Gastrocnemius medialis (tissue), 4 donors: ENCODE measurements at regions not wholly inside any gene's neighbourhood (a gene's known extent, or its start where the extent isn't known, plus 50 kb on each side); places are given as distances from the start of the nearest gene placed in this dataset.

Source experiments
- ATAC-seq, 2 donors: fragments of 150-250 bp; one replicate each; pipeline ENCODE4 v1.9.1; 2016
- DNase-seq, 2 donors: peaks; one replicate each; pipeline ENCODE4 v3.0.0-alpha.2; 2019
- H3K27ac ChIP-seq, 4 donors: fragments of 200-600 bp; sonication (generic); 1 replicate in 1 of 4; 2 replicates in 3 of 4; pipeline ENCODE4 v1.5.1; 2016 to 2018; ENCODE audit warnings: mild to moderate bottlenecking in 2 of 4, moderate library complexity in 1 of 4
- H3K27me3 ChIP-seq, 3 donors: fragments of 200-600 bp; sonication (generic) in 2 of 3; 1 replicate in 1 of 3; 2 replicates in 2 of 3; pipeline versions ENCODE4 v1.5.1 to v1.6.0; 2016 to 2019; ENCODE audit warnings: mild to moderate bottlenecking in 1 of 3, moderate library complexity in 1 of 3
- H3K36me3 ChIP-seq, 2 donors: fragments of 200-600 bp; sonication (generic) in 1 of 2; one replicate each; pipeline ENCODE4 v1.5.1; 2017 to 2018
- H3K4me1 ChIP-seq, 2 donors: fragments of 200-600 bp; sonication (generic) in 1 of 2; one replicate each; pipeline ENCODE4 v1.5.1; 2016 to 2017; ENCODE audit warnings: mild to moderate bottlenecking in 2 of 2
- H3K4me3 ChIP-seq, 4 donors: fragments of 200-600 bp; sonication (generic) in 3 of 4; 1 replicate in 1 of 4; 2 replicates in 3 of 4; pipeline ENCODE4 v1.5.1; 2016 to 2019; ENCODE audit warnings: mild to moderate bottlenecking in 2 of 4
- H3K9me3 ChIP-seq, 3 donors: fragments of 200-600 bp; sonication (generic) in 2 of 3; 1 replicate in 1 of 3; 2 replicates in 2 of 3; pipeline ENCODE4 v1.5.1; 2016 to 2019
- CTCF ChIP-seq, 5 experiments: fragments of 450-650 bp in 3 of 5; fragments of 200-600 bp in 2 of 5; sonication (generic) in 2 of 5; IDR thresholded peaks in 4 of 5; conservative IDR thresholded peaks in 1 of 5; 1 replicate in 4 of 5; 2 replicates in 1 of 5; pipeline ENCODE4 v1.5.1; 2016 to 2019; ENCODE audit warnings: antibody characterized with exemption in 5 of 5, mild to moderate bottlenecking in 3 of 5, moderate library complexity in 3 of 5
- POLR2A ChIP-seq, 2 donors: fragments of 450-650 bp; IDR thresholded peaks; one replicate each; pipeline ENCODE4 v1.6.1; 2017; ENCODE audit warnings: antibody characterized with exemption in 2 of 2, mild to moderate bottlenecking in 2 of 2, moderate library complexity in 2 of 2
- in situ Hi-C, 4 donors: fragments of 200-750 bp; cut with MboI; loops; one replicate each; pipeline versions ENCODE4 v1.15.0 to v1.8.0; 2017; ENCODE audit warnings: low sequenced_read_pairs in 4 of 4
- intact Hi-C: fragments of 100-400 bp; cut with DNase I; formaldehyde crosslinking; loops from one replicate; pipeline ENCODE4 v1.15.1; 2023; ENCODE audit warnings: low total_unique reads

GRCh38 chr11:37671321-37671720 lies 1073.3 kb upstream of the RAG2 start:
- H3K9me3 ChIP-seq = no peaks in the 10 kb centered on the region
- no peaks in the 10 kb centered on the region for H3K4me1 ChIP-seq
- intact Hi-C loops (no loop called here), in situ Hi-C loops (no loop called here)
- no peak for ATAC-seq
- H3K36me3 ChIP-seq = no peaks in the 10 kb centered on the region
- no peak overlapping the region for H3K27ac ChIP-seq
- no peak for DNase-seq
- no peak for TF ChIP-seq POLR2A (IDR thresholded peaks at IDR 0.05)
- TF ChIP-seq CTCF (IDR thresholded peaks at IDR 0.05 in 4 of 5, conservative IDR thresholded peaks at IDR 0.05 in 1 of 5) = no peak
- no peaks in the 10 kb centered on the region for H3K27me3 ChIP-seq
- no peak overlapping the region for H3K4me3 ChIP-seq

GRCh38 chr11:37666960-37667359 lies 1068.9 kb upstream of the RAG2 start:
- no peaks in the 10 kb centered on the region for H3K27me3 ChIP-seq
- H3K9me3 ChIP-seq = no peaks in the 10 kb centered on the region
- in situ Hi-C loops = no loop called here
- no peaks in the 10 kb centered on the region for H3K4me1 ChIP-seq
- H3K36me3 ChIP-seq = no peaks in the 10 kb centered on the region
- no peak for DNase-seq
- no peak for TF ChIP-seq CTCF (IDR thresholded peaks at IDR 0.05 in 4 of 5, conservative IDR thresholded peaks at IDR 0.05 in 1 of 5)
- TF ChIP-seq POLR2A (IDR thresholded peaks at IDR 0.05) = no peak
- intact Hi-C loops = no loop called here
- H3K4me3 ChIP-seq = no peak overlapping the region
- no peak for ATAC-seq
- no peak overlapping the region for H3K27ac ChIP-seq

- no peaks in the 10 kb centered on the region for H3K9me3 ChIP-seq
- no peaks in the 10 kb centered on the region for H3K4me1 ChIP-seq
- no peak for DNase-seq
- H3K36me3 ChIP-seq = no peaks in the 10 kb centered on the region
- H3K27ac ChIP-seq = no peak overlapping the region
- no peak for ATAC-seq
- H3K4me3 ChIP-seq = no peak overlapping the region
- in situ Hi-C loops = no loop called here
- TF ChIP-seq POLR2A (IDR thresholded peaks at IDR 0.05) = no peak
- TF ChIP-seq CTCF (IDR thresholded peaks at IDR 0.05 in 4 of 5, conservative IDR thresholded peaks at IDR 0.05 in 1 of 5) = no peak
- intact Hi-C loops = no loop called here
- H3K27me3 ChIP-seq = no peaks in the 10 kb centered on the region
Observed at GRCh38 chr11:37657645-37658044, 1059.6 kb upstream of the RAG2 start.

- no peak for DNase-seq
- in situ Hi-C loops = no loop called here
Observed at GRCh38 chr11:37647767-37648166, 1049.7 kb upstream of the RAG2 start.

More at GRCh38 chr11:37647767-37648166, 1049.7 kb upstream of the RAG2 start:
- Histone ChIP-seq H3K4me3 (no peak overlapping the region), H3K9me3 (no peaks in the 10 kb centered on the region), H3K27me3 (no peaks in the 10 kb centered on the region), H3K4me1 (no peaks in the 10 kb centered on the region), H3K36me3 (no peaks in the 10 kb centered on the region), H3K27ac (no peak overlapping the region)
- ATAC-seq = no peak
- intact Hi-C loops = no loop called here
- TF ChIP-seq CTCF (IDR thresholded peaks at IDR 0.05 in 4 of 5, conservative IDR thresholded peaks at IDR 0.05 in 1 of 5) = no peak
